DND-41 (cell line): ENCODE measurements at regions not wholly inside any gene's neighbourhood (a gene's known extent, or its start where the extent isn't known, plus 50 kb on each side); places are given as distances from the start of the nearest gene placed in this dataset.

Experiments
- ATAC-seq: fragments of 200-7000 bp; cut with Tn5 transposase; 3 replicates; pipeline ENCODE4 v1.9.1; 2021; ENCODE audit warnings: low read depth; ENCODE audit not compliant: insufficient read depth
- DNase-seq: peaks from one replicate; pipeline ENCODE4 v3.0.0-alpha.2; 2020
- H2AFZ ChIP-seq: 2 replicates; pipeline ENCODE4 v1.6.0; 2012; ENCODE audit warnings: low read depth, low read length
- H3K27ac ChIP-seq: 2 replicates; pipeline ENCODE4 v1.5.1; 2012; ENCODE audit warnings: low read length, inconsistent platforms
- H3K27me3 ChIP-seq: fragments of 200-600 bp; sonication (generic); 2 replicates; pipeline ENCODE4 v1.6.0; 2012; ENCODE audit warnings: low read length, mild to moderate bottlenecking, inconsistent platforms; ENCODE audit not compliant: insufficient read depth, poor library complexity
- H3K36me3 ChIP-seq: 2 replicates; pipeline ENCODE4 v1.5.1; 2012; ENCODE audit warnings: low read length, inconsistent platforms; ENCODE audit not compliant: insufficient read depth
- H3K4me1 ChIP-seq: 2 replicates; pipeline ENCODE4 v1.5.1; 2012; ENCODE audit warnings: mild to moderate bottlenecking, low read length; ENCODE audit not compliant: insufficient read depth
- H3K4me2 ChIP-seq: 2 replicates; pipeline ENCODE4 v1.6.0; 2012; ENCODE audit warnings: mild to moderate bottlenecking, moderate library complexity, low read length, inconsistent platforms; ENCODE audit not compliant: insufficient read depth
- H3K4me3 ChIP-seq, 2 experiments: fragments of 200-600 bp in 1 of 2; shearing (Covaris generic) in 1 of 2; 2 replicates each; pipeline ENCODE4 v1.5.1; 2012 to 2016; ENCODE audit warnings: inconsistent platforms in 2 of 2, low read length in 2 of 2, mild to moderate bottlenecking in 2 of 2, low read depth in 1 of 2, moderate library complexity in 1 of 2
- H3K79me2 ChIP-seq: 2 replicates; pipeline ENCODE4 v1.6.0; 2012; ENCODE audit warnings: low read length, inconsistent platforms; ENCODE audit not compliant: insufficient read depth
- H3K9ac ChIP-seq: 2 replicates; pipeline ENCODE4 v1.6.0; 2012; ENCODE audit warnings: low read depth, mild to moderate bottlenecking, inconsistent platforms, low read length, moderate library complexity
- H3K9me3 ChIP-seq: 2 replicates; pipeline ENCODE4 v1.5.1; 2012; ENCODE audit warnings: low read length, moderate library complexity, mild to moderate bottlenecking, inconsistent platforms; ENCODE audit not compliant: insufficient read depth, severe bottlenecking
- H4K20me1 ChIP-seq: 2 replicates; pipeline ENCODE4 v1.6.0; 2012; ENCODE audit warnings: low read length; ENCODE audit not compliant: insufficient read depth
- EZH2 ChIP-seq: IDR thresholded peaks from 3 replicates; pipeline ENCODE4 v1.6.1; 2012; ENCODE audit warnings: borderline replicate concordance, low read depth, mild to moderate bottlenecking, moderate library complexity, low read length, inconsistent platforms; ENCODE audit not compliant: severe bottlenecking
- TF ChIP-seq, protein P1 (sequence below): IDR thresholded peaks from 2 replicates; pipeline ENCODE4 v1.5.1; 2012; ENCODE audit warnings: borderline replicate concordance, low read length, moderate library complexity, mild to moderate bottlenecking; ENCODE audit not compliant: poor library complexity, severe bottlenecking; ENCODE audit errors: extremely low read depth

DNA sequence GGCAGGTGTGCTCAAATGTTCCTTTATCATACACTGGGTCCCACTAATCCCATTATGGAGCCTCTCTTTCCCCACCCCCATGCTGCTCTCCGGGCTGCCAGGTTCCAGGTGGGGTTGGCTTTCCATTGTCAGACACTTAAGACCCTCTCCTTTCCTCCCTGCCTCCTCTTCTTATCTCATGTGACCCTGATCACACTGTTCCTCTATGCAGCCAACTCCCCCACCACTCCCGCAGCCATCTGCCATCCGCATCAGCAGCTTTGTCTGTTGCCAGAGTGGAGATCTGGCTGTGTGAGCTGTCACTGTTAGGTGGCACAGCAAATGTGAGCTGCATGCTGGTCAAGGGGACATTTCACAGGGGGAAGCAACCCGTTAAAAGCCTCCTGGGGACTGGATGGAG lies 391.4 kb downstream of the TNS3 start:
- Histone ChIP-seq H3K27me3 (no peaks in the 10 kb centered on the region), H3K4me3 (no peak overlapping the region), H2AFZ (no peak overlapping the region), H3K4me2 (no peak overlapping the region), H4K20me1 (no peaks in the 10 kb centered on the region), H3K9ac (no peak overlapping the region), H3K79me2 (no peaks in the 10 kb centered on the region), H3K36me3 (no peaks in the 10 kb centered on the region), H3K9me3 (no peaks in the 10 kb centered on the region), H3K4me1 (no peaks in the 10 kb centered on the region), H3K27ac (no peak overlapping the region)
- TF ChIP-seq, protein P1, sequence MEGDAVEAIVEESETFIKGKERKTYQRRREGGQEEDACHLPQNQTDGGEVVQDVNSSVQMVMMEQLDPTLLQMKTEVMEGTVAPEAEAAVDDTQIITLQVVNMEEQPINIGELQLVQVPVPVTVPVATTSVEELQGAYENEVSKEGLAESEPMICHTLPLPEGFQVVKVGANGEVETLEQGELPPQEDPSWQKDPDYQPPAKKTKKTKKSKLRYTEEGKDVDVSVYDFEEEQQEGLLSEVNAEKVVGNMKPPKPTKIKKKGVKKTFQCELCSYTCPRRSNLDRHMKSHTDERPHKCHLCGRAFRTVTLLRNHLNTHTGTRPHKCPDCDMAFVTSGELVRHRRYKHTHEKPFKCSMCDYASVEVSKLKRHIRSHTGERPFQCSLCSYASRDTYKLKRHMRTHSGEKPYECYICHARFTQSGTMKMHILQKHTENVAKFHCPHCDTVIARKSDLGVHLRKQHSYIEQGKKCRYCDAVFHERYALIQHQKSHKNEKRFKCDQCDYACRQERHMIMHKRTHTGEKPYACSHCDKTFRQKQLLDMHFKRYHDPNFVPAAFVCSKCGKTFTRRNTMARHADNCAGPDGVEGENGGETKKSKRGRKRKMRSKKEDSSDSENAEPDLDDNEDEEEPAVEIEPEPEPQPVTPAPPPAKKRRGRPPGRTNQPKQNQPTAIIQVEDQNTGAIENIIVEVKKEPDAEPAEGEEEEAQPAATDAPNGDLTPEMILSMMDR, result no peak
- no peak for TF ChIP-seq EZH2
- ATAC-seq (no peak), DNase-seq (no peak)

DNA sequence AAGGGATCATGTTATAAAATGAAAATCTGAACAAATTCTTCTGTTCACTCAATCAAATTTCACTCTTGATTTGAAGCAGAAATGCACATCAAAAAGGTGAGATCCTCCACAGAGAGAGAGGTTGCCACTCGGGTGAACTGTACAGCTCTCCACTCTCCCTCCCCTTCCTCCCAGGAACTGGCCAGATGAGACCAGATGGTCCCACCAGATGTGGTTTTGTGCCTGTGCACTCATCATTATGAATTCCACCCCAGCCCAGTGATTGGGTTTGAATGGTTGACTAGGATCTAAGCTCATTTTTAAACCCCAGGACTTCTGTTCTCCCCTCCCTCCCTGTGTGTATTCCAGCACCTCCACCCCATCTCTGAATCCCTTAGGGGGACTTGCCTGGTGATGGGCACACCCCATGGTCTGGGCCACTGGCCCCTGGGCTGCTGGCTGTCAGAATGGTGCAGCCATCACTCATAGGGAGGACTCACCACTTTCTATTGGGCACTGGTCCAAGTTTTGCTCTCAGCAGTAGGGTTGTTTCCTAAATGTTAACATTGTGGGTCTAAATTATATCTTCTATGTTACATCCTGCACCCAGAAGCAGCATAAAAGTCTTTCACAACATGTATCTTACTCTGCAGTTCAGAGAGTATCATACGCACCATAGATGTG lies 393.1 kb downstream of the TNS3 start:
- TF ChIP-seq, protein P1, result no peak
- TF ChIP-seq EZH2, result no peak
- no peak for DNase-seq
- H4K20me1 ChIP-seq, result no peaks in the 10 kb centered on the region
- H3K4me3 ChIP-seq, result no peak overlapping the region
- no peaks in the 10 kb centered on the region for H3K9me3 ChIP-seq
- no peaks in the 10 kb centered on the region for H3K27me3 ChIP-seq
- no peaks in the 10 kb centered on the region for H3K4me1 ChIP-seq
- H3K36me3 ChIP-seq, result no peaks in the 10 kb centered on the region
- no peak overlapping the region for H3K9ac ChIP-seq
- no peak overlapping the region for H2AFZ ChIP-seq
- H3K79me2 ChIP-seq, result no peaks in the 10 kb centered on the region
- ATAC-seq, result no peak
- no peak overlapping the region for H3K4me2 ChIP-seq
- no peak overlapping the region for H3K27ac ChIP-seq

DNA sequence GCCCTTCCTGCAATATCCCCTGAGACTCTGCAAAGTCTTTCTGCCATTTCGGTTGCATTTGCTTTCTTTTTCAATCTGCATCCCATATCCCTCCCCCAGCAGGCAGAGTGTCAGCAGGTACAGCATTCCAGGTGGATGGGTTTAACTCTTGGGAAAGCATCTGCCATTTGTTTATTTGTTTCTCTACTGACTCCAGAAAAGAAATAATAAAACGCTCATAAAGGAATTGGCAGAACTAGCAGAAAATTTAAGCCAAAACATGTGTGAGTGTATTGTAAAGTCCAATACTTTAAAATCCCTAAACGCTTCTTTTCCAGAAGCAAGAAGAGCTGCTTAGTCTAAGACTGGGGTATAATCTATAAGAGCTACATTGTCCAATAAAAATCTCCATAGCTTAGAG lies 393.8 kb downstream of the TNS3 start:
- DNase-seq, result no peak
- Histone ChIP-seq H3K79me2 (no peaks in the 10 kb centered on the region), H3K4me3 (no peak overlapping the region), H3K4me1 (no peaks in the 10 kb centered on the region), H2AFZ (no peak overlapping the region), H3K36me3 (no peaks in the 10 kb centered on the region), H3K9ac (no peak overlapping the region), H3K27me3 (no peaks in the 10 kb centered on the region), H3K4me2 (no peak overlapping the region), H4K20me1 (no peaks in the 10 kb centered on the region), H3K27ac (no peak overlapping the region), H3K9me3 (no peaks in the 10 kb centered on the region)
- TF ChIP-seq, protein P1, result no peak
- no peak for TF ChIP-seq EZH2
- no peak for ATAC-seq
